GM21825 (cell line): ENCODE measurements at regions not wholly inside any gene's neighbourhood (a gene's known extent, or its start where the extent isn't known, plus 50 kb on each side); places are given as distances from the start of the nearest gene placed in this dataset.
"Not testable (repeated sequence)": the region's sequence is repeated elsewhere in the genome, so short reads cannot be mapped to it uniquely, and the experiment has no call there.

Experiments used
- ATAC-seq: cut with Tn5 transposase; IDR thresholded peaks from one replicate; pipeline ENCODE4 v1.9.1; 2021; ENCODE audit warnings: mild to moderate bottlenecking, moderate library complexity; ENCODE audit not compliant: unreplicated experiment

GRCh38 chr3:86887876-86888275 lies 103.1 kb downstream of the VGLL3 start:
- ATAC-seq, result no peak

- no peak for ATAC-seq
Measured at GRCh38 chr3:86880066-86880465, 110.9 kb downstream of the VGLL3 start.

DNA sequence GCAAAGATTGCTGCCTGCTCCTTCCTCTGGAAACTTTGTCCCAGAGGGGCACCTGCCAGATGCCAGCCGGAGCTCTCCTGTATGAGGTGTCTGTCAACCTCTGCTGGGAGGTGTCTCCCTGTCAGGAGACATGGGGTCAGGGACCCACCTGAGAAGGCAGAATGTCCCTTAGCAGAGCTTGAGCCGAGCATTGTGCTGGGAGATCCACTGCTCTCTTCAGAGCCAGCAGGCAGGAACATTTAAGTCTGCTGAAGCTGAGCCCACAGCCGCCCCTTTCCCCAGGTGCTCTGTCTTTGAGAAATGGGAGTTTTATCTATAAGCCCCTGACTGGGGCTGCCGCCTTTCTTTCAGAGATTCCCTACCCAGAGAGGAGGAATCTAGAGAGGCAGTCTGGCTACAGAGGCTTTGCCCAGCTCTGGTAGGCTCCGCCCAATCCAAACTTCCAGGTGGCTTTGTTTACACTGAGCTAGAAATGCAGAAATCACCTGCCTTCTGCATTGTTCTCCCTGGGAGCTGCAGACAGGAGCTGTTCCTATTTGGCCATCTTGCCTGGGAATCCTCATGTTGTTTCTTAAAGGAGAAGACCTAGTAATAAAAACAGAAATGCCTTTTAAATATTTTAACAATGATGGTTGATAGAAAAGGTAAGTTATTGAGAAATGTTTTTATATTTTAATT lies 114.3 kb downstream of the VGLL3 start:
- not testable (repeated sequence) for ATAC-seq

DNA sequence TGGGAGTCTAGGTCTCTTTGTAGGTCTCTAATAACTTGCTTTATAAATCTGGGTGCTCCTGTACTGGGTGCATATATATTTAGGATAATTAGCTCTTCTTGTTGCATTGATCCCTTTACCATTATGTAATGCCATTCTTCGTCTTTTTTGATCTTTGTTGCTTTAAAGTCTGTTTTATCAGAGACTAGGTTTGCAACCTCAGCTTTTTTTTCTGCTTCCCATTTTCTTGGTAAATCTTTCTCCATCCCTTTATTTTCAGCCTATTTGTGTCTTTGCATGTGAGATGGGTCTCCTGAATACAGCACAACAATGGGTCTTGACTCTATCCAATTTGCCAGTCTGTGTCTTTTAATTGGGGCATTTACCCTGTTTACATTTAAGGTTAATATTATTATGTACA lies 116.2 kb downstream of the VGLL3 start:
- ATAC-seq, result not testable (repeated sequence)

DNA sequence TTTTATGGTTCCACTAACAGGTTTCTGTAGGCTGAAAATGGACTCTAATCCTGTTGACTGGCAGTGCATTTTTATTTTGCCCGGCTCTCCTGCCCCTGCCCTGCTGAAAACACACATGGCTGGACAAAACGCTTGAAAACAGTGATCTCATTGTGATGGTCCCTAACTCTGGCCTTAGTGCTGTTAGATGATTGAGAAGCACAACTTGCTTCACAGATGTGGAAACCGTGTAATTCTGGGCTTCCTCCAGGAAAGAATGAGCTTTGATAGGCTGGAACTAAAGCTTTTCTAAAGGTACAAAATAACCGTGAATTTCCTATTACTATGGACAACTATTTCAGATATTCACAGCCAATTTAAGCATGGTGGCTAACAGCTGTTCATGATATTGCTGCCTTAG lies 121.4 kb downstream of the VGLL3 start:
- no peak for ATAC-seq

DNA sequence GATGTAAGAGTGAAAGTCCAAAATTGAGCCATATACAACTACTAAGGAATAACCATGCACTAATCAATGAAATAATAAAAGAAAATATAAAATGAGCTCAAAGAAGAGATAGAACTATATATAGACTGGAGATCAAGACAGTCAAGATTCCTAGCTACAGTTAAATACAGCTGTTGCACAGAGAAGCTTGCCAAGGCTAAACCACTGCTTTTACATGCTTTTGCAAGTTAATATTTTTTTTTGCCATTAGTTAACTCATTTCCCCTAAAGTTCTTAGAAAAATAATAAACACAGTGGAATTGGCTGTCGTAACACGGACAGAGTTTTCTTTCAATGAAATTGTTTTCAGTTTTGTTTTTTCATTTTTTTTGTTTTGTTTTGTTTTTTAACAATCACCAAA lies 123.0 kb downstream of the VGLL3 start:
- ATAC-seq, result no peak

DNA sequence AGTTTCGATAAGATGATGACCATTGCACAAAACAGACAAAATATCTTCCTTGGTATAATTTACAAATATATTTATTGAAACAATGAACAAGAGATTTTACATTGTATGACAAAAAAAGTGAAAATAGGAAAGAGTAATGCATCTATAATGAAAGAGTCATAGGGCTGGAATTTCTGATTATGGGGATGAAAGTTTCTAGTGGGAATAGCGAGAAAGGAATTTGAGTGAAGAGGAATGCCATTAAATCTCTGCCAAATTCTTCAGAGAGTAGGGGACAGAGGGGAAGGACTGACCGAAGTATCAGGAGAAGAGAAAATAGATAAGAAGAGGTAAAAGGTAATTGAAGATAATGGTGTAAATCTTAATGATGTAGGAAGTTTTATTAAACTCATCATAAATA lies 125.4 kb downstream of the VGLL3 start:
- ATAC-seq, result no peak

DNA sequence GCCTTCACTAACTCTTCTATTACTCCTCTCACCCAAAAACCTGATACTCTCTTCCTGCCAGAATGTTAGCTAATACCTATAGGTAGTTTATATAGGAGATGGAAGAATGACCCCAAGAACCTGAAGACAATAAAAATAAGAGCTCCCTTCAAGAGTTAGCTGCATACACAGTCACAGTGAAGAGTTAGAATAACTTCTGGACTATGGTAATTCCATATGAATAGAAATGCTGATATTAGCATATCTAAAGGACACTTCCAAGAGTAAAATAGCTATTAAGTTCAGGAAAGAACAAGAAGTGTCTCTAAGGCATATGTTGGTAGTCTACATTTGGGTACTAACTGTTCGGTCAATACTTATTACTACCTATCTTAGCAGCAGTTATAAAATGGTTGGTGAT lies 134.2 kb downstream of the VGLL3 start:
- ATAC-seq, result no peak

GRCh38 chr3:86849991-86850390 lies 141.0 kb downstream of the VGLL3 start:
- ATAC-seq, result no peak

DNA sequence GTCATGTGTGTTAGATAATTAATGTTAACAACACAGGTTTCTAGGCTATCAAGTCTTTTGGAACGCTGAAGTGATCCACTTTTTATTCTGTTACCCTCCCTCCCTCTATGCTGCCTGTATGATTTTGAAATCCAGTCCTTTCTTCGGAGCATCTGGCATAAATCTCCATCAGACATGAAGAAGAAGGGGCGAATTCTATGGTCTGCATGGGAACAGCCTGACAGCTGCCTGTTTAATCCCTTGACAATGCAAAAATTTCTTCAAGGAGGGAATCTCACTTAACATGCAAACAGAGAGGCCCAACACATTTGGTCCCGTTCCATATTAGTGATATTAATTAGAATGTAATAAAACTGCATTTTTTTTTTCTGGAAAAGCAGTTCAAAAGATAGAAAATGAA lies 145.2 kb downstream of the VGLL3 start:
- ATAC-seq, result no peak

DNA sequence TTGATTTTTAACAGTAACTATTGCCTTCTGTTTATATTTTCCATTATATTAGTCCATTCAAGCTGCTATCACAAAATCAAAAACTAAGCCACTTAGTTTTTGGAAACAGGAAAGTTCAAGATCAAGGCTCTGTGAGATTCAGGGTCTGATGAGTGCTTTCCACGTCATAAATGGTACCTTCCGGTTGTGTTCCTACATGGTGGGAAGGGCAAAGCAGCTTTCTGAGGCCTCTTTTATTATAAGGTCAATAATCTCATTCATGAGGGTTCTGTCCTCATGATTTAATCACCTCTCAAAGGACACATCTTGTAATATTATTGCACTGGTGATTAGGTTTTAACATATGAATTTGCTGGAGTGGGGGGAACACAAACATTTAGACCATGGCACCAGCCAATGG lies 152.0 kb downstream of the VGLL3 start:
- ATAC-seq, result no peak

- no peak for ATAC-seq
Measured at GRCh38 chr3:86837871-86838270, 153.1 kb downstream of the VGLL3 start.

DNA sequence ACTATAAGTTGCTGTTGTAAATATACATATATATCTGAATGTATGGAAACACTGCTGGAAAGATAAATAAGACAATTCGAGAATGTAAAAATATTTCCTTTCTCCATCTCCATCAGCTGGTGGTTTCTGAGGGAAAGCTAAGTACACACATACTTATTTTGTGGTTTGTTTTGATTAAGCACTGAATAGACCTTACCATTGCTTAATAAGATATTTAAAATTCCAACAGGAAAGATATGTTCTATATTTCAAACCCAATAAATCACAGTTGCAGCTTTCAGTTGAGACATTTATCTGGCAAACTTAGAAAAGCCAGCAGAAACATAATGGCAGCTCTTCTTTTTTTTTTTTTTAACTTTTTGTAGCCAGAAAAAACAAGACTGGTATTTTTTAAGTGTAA lies 160.4 kb downstream of the VGLL3 start:
- ATAC-seq, result no peak

GRCh38 chr3:86828751-86829150 lies 162.2 kb downstream of the VGLL3 start:
- ATAC-seq, result no peak

- not testable (repeated sequence) for ATAC-seq
Measured at GRCh38 chr3:86827582-86827981, 163.4 kb downstream of the VGLL3 start.

GRCh38 chr3:86826292-86826691 lies 164.7 kb downstream of the VGLL3 start:
- ATAC-seq, result no peak

- ATAC-seq, result no peak
Measured at GRCh38 chr3:86815880-86816279, 175.1 kb downstream of the VGLL3 start.

DNA sequence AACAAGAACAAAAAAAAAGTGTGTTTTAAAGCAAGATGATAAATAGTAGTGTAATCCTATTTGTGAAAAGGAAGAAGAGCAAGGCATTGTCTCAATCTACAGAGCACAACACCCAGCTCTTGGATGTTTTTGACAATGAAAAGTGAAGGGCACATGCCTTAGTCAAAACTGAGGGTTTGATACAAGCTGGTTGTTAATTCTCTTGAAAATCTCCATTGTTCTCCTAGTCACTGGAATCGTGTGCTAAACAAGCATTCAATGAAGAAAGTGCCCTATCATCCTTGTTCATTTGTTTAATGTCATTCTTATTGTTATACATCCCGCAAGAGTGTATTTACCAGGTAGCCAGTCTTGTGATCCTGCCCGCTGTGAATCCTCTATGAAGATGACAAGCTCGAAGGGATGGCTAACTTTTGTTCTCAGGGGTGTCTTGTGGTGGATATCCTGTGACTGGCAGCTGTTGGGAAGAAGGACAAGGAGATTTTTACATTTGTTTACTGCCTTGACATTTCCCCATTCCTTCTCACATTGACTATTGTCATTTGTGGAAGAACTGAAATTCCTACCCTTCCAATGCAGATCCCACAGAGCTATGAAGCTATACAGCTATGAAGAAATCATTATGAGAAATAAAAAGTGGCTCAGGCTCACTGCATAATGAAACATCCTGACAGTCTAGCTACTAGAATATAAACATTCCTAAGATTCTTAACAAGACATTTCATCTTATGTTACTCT lies 175.9 kb downstream of the VGLL3 start:
- no peak for ATAC-seq

GRCh38 chr3:86814321-86814720 lies 176.6 kb downstream of the VGLL3 start:
- no peak for ATAC-seq

DNA sequence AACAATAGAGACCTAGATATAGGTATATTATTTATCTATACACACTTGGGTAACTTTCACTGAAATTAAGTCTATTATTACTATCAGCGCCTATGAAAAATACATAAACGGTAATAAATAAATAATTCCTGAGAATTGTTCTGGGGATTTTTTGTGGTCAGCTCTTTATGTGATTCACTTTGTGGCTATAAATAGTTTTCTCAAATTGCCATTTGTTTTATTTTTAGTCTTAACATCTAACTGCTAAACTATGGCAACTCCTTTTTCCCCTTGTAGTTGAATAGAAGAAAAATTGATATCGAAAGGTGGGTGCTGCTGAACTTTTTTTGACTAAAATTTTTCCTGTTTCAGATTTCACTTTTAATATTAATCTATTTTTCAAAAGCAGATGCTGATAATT lies 189.0 kb downstream of the VGLL3 start:
- ATAC-seq, result no peak

DNA sequence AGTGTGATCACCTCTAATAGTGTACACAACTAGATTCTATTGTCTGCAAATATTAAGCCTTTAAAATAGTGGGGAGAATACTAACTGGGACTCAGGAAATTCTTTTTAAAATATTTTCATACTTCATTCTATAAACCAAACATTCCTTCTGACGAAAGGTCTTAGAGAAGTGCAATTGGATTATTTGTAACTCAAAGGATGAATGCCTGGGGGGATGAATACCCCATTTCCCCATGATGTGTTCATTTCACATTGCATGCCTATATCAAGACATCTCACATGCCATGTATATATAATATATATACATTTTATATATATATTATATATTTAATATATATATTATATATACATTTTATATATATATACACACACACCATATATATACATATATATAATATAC lies 189.9 kb downstream of the VGLL3 start:
- no peak for ATAC-seq

DNA sequence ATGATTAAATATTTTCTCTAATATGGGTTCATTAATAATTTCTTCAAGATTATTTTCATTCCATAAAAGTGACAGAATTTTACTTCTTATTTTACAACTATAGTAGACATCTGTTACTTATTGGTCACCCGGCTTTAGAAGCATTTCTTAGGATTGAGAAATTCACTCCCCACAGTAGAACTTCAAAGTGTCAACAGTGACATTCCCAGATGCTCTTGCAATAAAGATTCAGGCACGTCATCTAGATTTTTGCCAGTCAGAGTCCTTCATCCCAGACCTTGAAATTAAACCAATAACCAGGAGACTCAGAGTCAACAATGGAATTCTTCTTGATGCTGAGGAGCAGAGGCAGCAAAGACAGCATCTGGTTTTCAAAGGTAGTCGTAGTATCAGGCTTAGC lies 190.8 kb downstream of the VGLL3 start:
- no peak for ATAC-seq

DNA sequence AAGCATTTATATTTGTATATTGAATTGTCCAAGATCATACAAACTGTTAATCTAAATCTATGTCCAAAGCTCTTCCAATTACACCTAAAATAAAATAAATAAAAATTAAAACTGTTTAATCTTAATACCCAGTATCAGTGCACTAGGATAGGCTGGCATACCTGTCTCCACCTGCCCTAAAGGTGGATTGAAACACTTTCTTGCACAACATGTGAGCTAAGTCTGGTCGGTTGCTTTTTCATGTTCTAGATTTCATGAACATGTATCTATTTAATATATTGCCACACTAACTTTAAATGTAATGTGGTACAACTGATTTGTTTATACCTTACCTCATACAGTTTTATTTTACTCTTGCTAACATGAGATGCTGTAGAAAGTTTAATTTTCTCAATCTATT lies 193.0 kb downstream of the VGLL3 start:
- ATAC-seq, result no peak
